Uterus (tissue), 2 donors: ENCODE measurements at regions not wholly inside any gene's neighbourhood (a gene's known extent, or its start where the extent isn't known, plus 50 kb on each side); places are given as distances from the start of the nearest gene placed in this dataset.

Experiments used
- CTCF ChIP-seq, 4 experiments: fragments of 200-600 bp in 2 of 4; fragments of 450-650 bp in 2 of 4; sonication (generic) in 2 of 4; IDR thresholded peaks; one replicate each; pipeline ENCODE4 v1.5.1; 2016 to 2019; ENCODE audit warnings: antibody characterized with exemption in 4 of 4, mild to moderate bottlenecking in 2 of 4, moderate library complexity in 1 of 4
- POLR2A ChIP-seq, 2 donors: fragments of 450-650 bp; IDR thresholded peaks; one replicate each; pipeline ENCODE4 v1.6.1; 2016; ENCODE audit warnings: antibody characterized with exemption in 2 of 2, mild to moderate bottlenecking in 1 of 2, moderate library complexity in 1 of 2

DNA sequence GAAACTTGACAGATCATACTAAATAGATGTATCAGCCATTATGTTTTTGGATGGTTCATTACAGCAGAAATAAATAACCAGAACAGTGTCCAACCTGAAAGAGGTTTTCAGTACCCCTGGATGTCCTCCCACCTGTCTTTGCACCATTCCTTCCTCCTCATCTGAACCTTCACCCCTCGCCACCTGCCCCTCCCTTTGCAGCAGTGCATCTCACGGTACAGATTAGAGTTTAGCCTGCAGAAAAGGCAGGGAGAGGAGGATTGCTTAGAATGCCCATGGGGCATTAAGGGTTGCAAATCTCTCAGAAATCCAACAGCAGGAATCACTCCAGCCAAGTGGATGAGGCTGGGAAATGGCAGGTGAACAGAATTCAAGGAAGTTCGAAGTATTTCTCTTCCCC lies 155.0 kb downstream of the HS3ST2 start:
- TF ChIP-seq CTCF (IDR thresholded peaks at IDR 0.05) (no peak), POLR2A (IDR thresholded peaks at IDR 0.05) (no peak)
